HepG2 (cell line): ENCODE measurements at regions not wholly inside any gene's neighbourhood (a gene's known extent, or its start where the extent isn't known, plus 50 kb on each side); places are given as distances from the start of the nearest gene placed in this dataset.

Experiments used
- GATAD2A ChIP-seq: IDR thresholded peaks from 2 replicates; pipeline ENCODE4 v1.6.1; 2016
- TAF1 ChIP-seq: sonication (generic); formaldehyde crosslinking; IDR thresholded peaks from 2 replicates; pipeline ENCODE4 v1.4.0; 2020; ENCODE audit warnings: missing genetic modification reagents
- ZBTB42 ChIP-seq: sonication (generic); formaldehyde crosslinking; IDR thresholded peaks from 2 replicates; pipeline ENCODE4 v1.5.0; 2020; ENCODE audit warnings: mild to moderate bottlenecking, missing genetic modification reagents
- TF ChIP-seq, protein P1 (sequence below): sonication (generic); formaldehyde crosslinking; IDR thresholded peaks from 2 replicates; pipeline ENCODE4 v1.5.0; 2020; ENCODE audit warnings: mild to moderate bottlenecking, missing genetic modification reagents, moderate library complexity

DNA sequence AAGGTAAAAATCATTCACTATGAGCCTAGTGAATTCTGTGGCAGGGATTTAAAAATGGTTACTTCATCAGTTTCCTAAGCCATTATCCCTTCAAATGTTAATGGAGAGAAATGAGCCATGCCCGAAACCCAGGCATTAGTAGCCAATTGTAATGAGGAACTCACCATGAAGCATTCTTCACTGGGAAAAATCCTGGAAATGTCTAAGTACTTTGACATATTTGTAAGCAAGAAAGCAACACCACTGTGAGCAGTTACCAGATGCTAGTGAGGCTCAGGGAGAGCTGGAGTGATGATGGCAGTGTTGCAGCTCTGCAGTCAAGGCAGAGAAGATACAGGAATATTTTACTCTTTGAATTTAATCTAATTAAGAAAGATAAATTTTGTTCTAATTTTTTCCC, 220.0 kb upstream of the MBL2 start:
- TF ChIP-seq, protein P1, sequence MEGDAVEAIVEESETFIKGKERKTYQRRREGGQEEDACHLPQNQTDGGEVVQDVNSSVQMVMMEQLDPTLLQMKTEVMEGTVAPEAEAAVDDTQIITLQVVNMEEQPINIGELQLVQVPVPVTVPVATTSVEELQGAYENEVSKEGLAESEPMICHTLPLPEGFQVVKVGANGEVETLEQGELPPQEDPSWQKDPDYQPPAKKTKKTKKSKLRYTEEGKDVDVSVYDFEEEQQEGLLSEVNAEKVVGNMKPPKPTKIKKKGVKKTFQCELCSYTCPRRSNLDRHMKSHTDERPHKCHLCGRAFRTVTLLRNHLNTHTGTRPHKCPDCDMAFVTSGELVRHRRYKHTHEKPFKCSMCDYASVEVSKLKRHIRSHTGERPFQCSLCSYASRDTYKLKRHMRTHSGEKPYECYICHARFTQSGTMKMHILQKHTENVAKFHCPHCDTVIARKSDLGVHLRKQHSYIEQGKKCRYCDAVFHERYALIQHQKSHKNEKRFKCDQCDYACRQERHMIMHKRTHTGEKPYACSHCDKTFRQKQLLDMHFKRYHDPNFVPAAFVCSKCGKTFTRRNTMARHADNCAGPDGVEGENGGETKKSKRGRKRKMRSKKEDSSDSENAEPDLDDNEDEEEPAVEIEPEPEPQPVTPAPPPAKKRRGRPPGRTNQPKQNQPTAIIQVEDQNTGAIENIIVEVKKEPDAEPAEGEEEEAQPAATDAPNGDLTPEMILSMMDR (CRISPR knock-in tag): no peak
- TF ChIP-seq ZBTB42 (CRISPR knock-in tag) (no peak), TAF1 (CRISPR knock-in tag) (no peak), GATAD2A (CRISPR knock-in tag) (no peak)
